MM.1S (cell line): ENCODE measurements at regions not wholly inside any gene's neighbourhood (a gene's known extent, or its start where the extent isn't known, plus 50 kb on each side); places are given as distances from the start of the nearest gene placed in this dataset.
"Not testable (repeated sequence)": the region's sequence is repeated elsewhere in the genome, so short reads cannot be mapped to it uniquely, and the experiment has no call there.

ENCODE experiments used
- DNase-seq: peaks from one replicate; pipeline ENCODE4 v3.0.0-alpha.2; 2015
- H2AFZ ChIP-seq: fragments of 300-600 bp; sonication (generic); 2 replicates; pipeline ENCODE4 v1.6.0; 2016; ENCODE audit warnings: antibody characterized with exemption, low read length
- H3F3A ChIP-seq: fragments of 300-600 bp; sonication (generic); 2 replicates; pipeline ENCODE4 v1.6.1; 2016; ENCODE audit warnings: mild to moderate bottlenecking, antibody characterized with exemption, low read length, moderate library complexity, mixed read lengths; ENCODE audit not compliant: insufficient read depth
- H3K27ac ChIP-seq: fragments of 300-600 bp; sonication (generic); 2 replicates; pipeline ENCODE4 v1.5.1; 2016; ENCODE audit warnings: mild to moderate bottlenecking, low read length
- H3K27me3 ChIP-seq: fragments of 300-600 bp; sonication (generic); replicated peaks from 2 replicates; pipeline ENCODE4 v1.6.0; 2016; ENCODE audit warnings: low read length; ENCODE audit not compliant: insufficient read depth
- H3K36me3 ChIP-seq: fragments of 300-600 bp; sonication (generic); replicated peaks from 2 replicates; pipeline ENCODE4 v1.6.1; 2016; ENCODE audit warnings: mild to moderate bottlenecking, low read length, mixed read lengths; ENCODE audit not compliant: insufficient read depth
- H3K4me1 ChIP-seq: fragments of 300-600 bp; sonication (generic); 2 replicates; pipeline ENCODE4 v1.6.1; 2016; ENCODE audit warnings: low read length, mixed read lengths
- H3K4me2 ChIP-seq: fragments of 300-600 bp; sonication (generic); 2 replicates; pipeline ENCODE4 v1.6.0; 2016; ENCODE audit warnings: low read depth, low read length
- H3K4me3 ChIP-seq: fragments of 300-600 bp; sonication (generic); 2 replicates; pipeline ENCODE4 v1.5.1; 2016; ENCODE audit warnings: low read length, mixed read lengths
- H3K79me2 ChIP-seq: fragments of 300-600 bp; sonication (generic); 2 replicates; pipeline ENCODE4 v1.6.1; 2016; ENCODE audit warnings: mixed run types, low read length, mixed read lengths
- H3K9ac ChIP-seq: fragments of 300-600 bp; sonication (generic); 2 replicates; pipeline ENCODE4 v1.6.1; 2016; ENCODE audit warnings: low read length, mixed read lengths
- H3K9me2 ChIP-seq: fragments of 300-600 bp; sonication (generic); replicated peaks from 2 replicates; pipeline ENCODE4 v1.6.1; 2016; ENCODE audit warnings: mild to moderate bottlenecking, low read length, mixed read lengths; ENCODE audit not compliant: insufficient read depth
- H3K9me3 ChIP-seq: fragments of 300-600 bp; sonication (generic); replicated peaks from 2 replicates; pipeline ENCODE4 v1.6.1; 2016; ENCODE audit warnings: mild to moderate bottlenecking, low read length, mixed read lengths; ENCODE audit not compliant: insufficient read depth
- H4K20me1 ChIP-seq: fragments of 300-600 bp; sonication (generic); 2 replicates; pipeline ENCODE4 v1.6.1; 2016; ENCODE audit warnings: mild to moderate bottlenecking, low read length, moderate library complexity, mixed read lengths; ENCODE audit not compliant: insufficient read depth
- EZH2 ChIP-seq: fragments of 300-600 bp; sonication (generic); optimal IDR thresholded peaks from 2 replicates; pipeline ENCODE3; 2017; ENCODE audit warnings: low read depth, mild to moderate bottlenecking, antibody characterized with exemption, low read length, mixed read lengths
- EZH2phosphoT487 ChIP-seq: fragments of 300-600 bp; sonication (generic); IDR thresholded peaks from 2 replicates; pipeline ENCODE4 v1.6.1; 2018; ENCODE audit warnings: antibody characterized with exemption, low read length
- TF ChIP-seq, protein P1 (sequence below): fragments of 300-600 bp; sonication (generic); IDR thresholded peaks from 2 replicates; pipeline ENCODE4 v1.5.1; 2016; ENCODE audit warnings: antibody characterized with exemption, low read length, mixed read lengths

DNA sequence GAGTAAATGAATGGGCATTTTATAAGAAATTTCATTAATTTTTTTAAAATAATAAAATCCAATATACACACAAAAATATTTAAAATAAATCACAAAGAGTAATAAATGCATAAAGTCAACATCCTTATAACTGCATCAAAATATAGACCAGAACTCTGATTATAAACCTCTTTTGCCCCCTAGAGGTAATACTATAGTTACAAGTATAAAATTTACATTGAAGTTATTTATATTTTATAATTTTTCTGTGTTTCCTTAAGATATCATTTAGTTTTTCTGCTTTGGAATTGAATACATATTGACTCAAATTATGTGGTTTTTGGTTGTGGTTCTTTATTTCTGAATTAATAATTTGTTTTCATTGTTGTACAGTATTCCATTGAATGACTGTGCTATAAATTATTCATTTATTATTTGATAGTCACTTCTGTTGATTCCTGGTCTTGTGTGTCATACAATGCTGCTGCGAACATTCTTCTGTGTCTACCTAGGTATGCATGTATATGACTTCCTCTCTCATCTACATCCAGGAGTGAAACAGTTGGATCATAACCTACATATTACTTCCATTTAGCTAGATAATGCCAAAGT is 673.6 kb downstream of the IPMK start:
- no peak for DNase-seq
- Histone ChIP-seq H2AFZ (no peak overlapping the region), H3K79me2 (no peaks in the 10 kb centered on the region), H3K36me3 (no peaks in the 10 kb centered on the region), H4K20me1 (no peaks in the 10 kb centered on the region), H3K9me3 (no peaks in the 10 kb centered on the region), H3K9ac (no peak overlapping the region), H3K4me2 (no peak overlapping the region), H3K27ac (no peak overlapping the region), H3K4me1 (no peaks in the 10 kb centered on the region), H3K4me3 (no peak overlapping the region), H3K27me3 (no peaks in the 10 kb centered on the region), H3K9me2 (no peaks in the 10 kb centered on the region), H3F3A (no peaks in the 10 kb centered on the region; the same call in 1 of the 2 replicates)
- TF ChIP-seq EZH2: no peak

DNA sequence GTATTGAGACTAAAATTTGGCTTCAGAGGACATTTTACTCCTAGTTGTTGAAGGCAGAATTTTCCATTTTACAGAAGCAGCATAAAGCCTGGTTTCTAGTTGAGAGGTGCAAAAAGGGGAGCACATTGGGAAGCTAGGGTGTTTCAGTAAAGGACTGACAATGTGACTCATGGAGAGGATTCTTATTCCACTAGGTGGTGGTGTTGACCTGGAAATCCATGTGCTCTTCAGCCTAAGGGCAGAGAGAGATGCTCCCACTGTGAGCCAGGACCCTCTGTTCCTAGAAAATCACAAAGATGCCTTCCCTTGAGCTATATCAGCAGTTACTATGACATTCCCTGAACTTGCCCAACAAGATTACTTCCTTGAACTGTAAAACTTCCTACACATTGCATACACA is 687.8 kb downstream of the IPMK start:
- DNase-seq: peak; percentile 48
- no peak overlapping the region for H3K9ac ChIP-seq
- H3K9me3 ChIP-seq: no peaks in the 10 kb centered on the region
- H4K20me1 ChIP-seq: no peaks in the 10 kb centered on the region
- no peaks in the 10 kb centered on the region for H3K9me2 ChIP-seq
- TF ChIP-seq EZH2 (no peak), EZH2phosphoT487 (no peak)
- TF ChIP-seq, protein P1, sequence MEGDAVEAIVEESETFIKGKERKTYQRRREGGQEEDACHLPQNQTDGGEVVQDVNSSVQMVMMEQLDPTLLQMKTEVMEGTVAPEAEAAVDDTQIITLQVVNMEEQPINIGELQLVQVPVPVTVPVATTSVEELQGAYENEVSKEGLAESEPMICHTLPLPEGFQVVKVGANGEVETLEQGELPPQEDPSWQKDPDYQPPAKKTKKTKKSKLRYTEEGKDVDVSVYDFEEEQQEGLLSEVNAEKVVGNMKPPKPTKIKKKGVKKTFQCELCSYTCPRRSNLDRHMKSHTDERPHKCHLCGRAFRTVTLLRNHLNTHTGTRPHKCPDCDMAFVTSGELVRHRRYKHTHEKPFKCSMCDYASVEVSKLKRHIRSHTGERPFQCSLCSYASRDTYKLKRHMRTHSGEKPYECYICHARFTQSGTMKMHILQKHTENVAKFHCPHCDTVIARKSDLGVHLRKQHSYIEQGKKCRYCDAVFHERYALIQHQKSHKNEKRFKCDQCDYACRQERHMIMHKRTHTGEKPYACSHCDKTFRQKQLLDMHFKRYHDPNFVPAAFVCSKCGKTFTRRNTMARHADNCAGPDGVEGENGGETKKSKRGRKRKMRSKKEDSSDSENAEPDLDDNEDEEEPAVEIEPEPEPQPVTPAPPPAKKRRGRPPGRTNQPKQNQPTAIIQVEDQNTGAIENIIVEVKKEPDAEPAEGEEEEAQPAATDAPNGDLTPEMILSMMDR: peak; percentile 48
- H3F3A ChIP-seq: no peaks in the 10 kb centered on the region
- no peaks in the 10 kb centered on the region for H3K79me2 ChIP-seq
- H3K27me3 ChIP-seq: no peaks in the 10 kb centered on the region
- no peak overlapping the region for H3K4me3 ChIP-seq
- H3K4me1 ChIP-seq: no peaks in the 10 kb centered on the region
- H2AFZ ChIP-seq: no peak overlapping the region
- no peak overlapping the region for H3K4me2 ChIP-seq
- no peak overlapping the region for H3K27ac ChIP-seq
- no peaks in the 10 kb centered on the region for H3K36me3 ChIP-seq

DNA sequence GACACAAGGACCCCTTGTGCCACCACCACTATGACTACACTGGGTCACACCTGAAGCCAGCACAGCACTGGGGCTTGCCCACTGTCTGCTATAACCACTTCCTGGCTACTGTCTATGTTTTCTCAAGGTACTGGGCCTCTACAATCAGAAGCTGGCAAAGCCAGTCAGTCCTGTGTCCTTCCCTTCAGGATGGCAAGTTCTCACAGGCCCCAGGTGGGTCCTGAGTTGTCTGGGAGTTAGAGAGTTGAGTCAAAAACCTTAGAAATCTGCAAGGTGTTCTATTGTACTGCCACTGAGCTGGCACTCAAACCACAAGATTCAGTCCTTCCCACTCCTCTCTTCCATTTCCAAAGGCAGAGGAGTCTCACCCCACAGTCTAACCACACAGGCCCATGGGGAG is 705.5 kb downstream of the IPMK start:
- no peak overlapping the region for H3K9ac ChIP-seq
- no peaks in the 10 kb centered on the region for H3K27me3 ChIP-seq
- H3F3A ChIP-seq: no peaks in the 10 kb centered on the region
- no peak for DNase-seq
- H3K4me2 ChIP-seq: no peak overlapping the region
- no peak overlapping the region for H3K27ac ChIP-seq
- H3K36me3 ChIP-seq: no peaks in the 10 kb centered on the region
- H3K4me3 ChIP-seq: no peak overlapping the region
- H3K9me3 ChIP-seq: no peaks in the 10 kb centered on the region
- no peak overlapping the region for H2AFZ ChIP-seq
- H4K20me1 ChIP-seq: no peaks in the 10 kb centered on the region
- no peak for TF ChIP-seq EZH2
- no peak for TF ChIP-seq EZH2phosphoT487
- TF ChIP-seq, protein P1: no peak
- no peaks in the 10 kb centered on the region for H3K9me2 ChIP-seq
- H3K4me1 ChIP-seq: no peaks in the 10 kb centered on the region
- no peaks in the 10 kb centered on the region for H3K79me2 ChIP-seq

DNA sequence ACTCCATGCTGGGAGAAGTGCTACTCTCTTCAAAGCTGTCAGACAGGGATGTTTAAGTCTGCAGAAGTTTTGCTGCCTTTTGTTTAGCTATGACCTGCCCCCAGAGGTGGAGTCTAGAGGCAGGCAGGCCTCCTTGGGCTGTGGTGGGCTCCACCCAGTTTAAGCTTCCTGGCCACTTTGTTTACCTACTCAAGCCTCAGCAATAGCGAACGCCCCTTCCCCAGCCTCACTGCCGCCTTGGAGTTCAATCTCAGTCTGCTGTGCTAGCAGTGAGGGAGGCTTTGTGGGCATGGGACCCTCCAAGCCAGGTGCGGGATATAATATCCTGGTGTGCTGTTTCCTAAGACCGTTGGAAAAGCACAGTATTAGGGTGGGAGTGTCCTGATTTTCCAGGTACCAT is 715.9 kb downstream of the IPMK start:
- H3K27me3 ChIP-seq, H2AFZ ChIP-seq, DNase-seq, H3F3A ChIP-seq, H3K9me3 ChIP-seq, H3K4me3 ChIP-seq, H3K9ac ChIP-seq, H3K4me2 ChIP-seq, H3K4me1 ChIP-seq, H3K36me3 ChIP-seq, H3K79me2 ChIP-seq, H4K20me1 ChIP-seq, H3K27ac ChIP-seq, H3K9me2 ChIP-seq: not testable (repeated sequence)
